Middle frontal gyrus (tissue), 1 donor: ENCODE measurements at regions not wholly inside any gene's neighbourhood (a gene's known extent, or its start where the extent isn't known, plus 50 kb on each side); places are given as distances from the start of the nearest gene placed in this dataset.
"Not testable (repeated sequence)": the region's sequence is repeated elsewhere in the genome, so short reads cannot be mapped to it uniquely, and the experiment has no call there.

Experiments
- DNase-seq: peaks from one replicate; pipeline ENCODE4 v3.0.0-alpha.2; 2015; ENCODE audit warnings: low spot score; ENCODE audit errors: extremely low spot score

- DNase-seq = no peak
Measured at GRCh38 chr2:186181625-186182024, 304.4 kb upstream of the ZC3H15 start.

DNA sequence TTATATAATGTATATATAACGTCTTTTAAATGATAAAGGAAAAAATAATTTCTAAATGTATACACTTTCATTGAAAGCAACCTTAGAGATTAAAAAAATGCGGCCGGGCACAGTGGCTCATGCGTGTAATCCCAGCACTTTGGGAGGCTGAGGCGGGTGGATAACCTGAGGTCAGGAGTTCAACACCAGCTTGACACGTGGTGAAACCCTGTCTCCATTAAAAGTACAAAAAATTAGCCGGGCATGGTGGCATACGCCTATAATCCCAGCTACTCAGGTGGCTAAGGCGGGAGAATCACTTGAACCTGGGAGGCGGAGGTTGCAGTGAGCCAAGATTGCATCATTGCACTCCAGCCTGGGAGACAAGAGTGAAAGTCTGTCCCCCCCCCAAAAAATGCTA is 303.7 kb upstream of the ZC3H15 start:
- DNase-seq = not testable (repeated sequence)

GRCh38 chr2:186183406-186183805 is 302.7 kb upstream of the ZC3H15 start:
- DNase-seq = no peak

DNA sequence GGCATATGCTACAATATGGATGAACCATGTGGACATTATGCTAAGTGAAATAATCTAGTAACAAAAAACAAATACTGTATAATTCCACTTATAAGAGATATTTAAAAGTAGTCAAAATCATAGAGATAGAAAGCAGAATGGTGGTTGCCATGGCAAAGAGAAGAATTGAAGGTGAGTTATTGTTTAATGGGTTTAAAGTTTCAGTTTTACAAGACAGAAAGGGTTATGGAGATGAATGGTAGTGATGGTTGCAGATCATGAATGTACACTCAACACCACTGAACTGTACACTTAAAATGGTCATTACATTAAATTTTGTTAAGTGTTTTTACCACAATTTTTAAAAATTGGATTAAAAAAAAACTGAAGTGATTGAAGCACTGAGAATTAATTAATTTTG is 298.2 kb upstream of the ZC3H15 start:
- DNase-seq = no peak

DNA sequence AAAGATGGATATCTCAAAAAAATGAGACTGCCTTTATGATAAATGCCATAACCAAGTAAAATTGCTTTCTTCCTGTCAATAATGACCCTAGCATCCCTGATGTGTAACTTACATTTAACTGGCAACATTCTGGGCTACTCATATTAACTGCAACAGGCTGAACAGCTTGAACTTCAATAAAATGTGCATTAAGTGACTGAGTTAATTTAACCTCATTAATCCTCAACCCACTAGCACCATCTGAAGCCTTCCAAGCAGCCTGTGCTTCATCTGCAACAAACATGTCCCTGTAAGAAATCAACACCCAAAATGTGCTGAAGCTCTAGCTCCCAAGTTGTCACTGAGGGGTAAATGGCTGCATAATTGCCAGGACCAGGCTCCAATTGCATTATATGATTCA is 296.2 kb upstream of the ZC3H15 start:
- DNase-seq = no peak

- no peak for DNase-seq
Measured at GRCh38 chr2:186195696-186196095, 290.4 kb upstream of the ZC3H15 start.

- DNase-seq = no peak
Measured at GRCh38 chr2:186197955-186198354, 288.1 kb upstream of the ZC3H15 start.

DNA sequence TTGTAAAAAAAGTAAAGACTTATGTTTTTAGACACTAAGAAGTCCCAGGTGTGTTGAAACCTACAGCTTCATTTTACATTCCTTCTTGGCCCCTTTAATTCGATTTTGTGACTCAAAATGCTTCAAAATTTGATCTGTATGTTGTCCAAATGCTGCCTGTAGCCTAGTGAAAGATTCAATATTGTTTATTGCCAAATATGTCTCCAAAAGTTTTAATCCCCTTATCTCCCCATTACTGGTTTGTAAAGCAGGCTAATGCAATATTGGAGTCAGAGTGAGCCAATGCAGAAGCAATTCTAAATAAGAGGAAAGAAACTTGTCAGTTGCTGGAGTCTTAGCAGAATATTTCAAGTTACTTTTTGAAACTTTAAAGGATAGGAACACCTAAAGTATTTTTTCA is 287.0 kb upstream of the ZC3H15 start:
- DNase-seq = no peak

DNA sequence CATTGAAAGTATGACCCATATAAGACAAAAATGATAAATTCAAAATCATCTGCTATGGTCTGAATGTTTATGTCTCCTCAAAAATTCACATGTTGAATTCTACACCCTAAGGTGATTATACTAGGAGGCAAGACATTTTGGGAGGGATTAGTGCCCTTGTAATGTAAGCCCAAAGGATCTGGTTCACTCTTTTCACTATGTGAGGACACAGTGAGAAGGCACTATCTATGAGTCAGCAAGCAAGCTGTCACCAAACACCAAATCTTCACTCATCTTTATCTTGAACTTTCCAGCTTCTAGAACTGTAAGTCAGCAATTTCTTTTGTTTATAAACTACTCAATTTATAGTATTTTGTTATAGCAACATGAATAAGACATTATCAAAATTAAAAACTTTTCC is 284.7 kb upstream of the ZC3H15 start:
- DNase-seq = no peak

- DNase-seq = no peak
Measured at GRCh38 chr2:186205254-186205911, 280.7 kb upstream of the ZC3H15 start.

GRCh38 chr2:186209532-186209931 is 276.5 kb upstream of the ZC3H15 start:
- DNase-seq = no peak

DNA sequence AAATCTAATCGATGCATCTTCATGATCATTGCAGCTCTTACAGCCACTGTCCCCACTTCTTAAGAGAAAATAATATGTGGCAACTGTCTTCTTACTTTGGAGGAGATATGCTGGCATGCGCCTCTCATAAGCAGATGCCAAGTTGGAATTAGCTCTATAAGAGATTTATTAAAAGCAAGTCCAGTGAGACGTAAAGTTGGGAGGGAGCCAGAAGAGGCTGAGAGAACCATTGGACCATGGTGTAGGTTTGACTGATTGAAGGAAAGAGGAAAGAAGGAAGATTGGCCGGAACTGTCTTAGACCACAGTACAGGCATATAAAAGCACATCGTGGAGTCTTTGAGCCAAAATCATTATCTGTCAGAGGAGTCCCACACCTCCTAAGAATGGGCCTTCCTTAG is 265.7 kb upstream of the ZC3H15 start:
- no peak for DNase-seq

- DNase-seq = no peak
Measured at GRCh38 chr2:186229265-186229664, 256.8 kb upstream of the ZC3H15 start.

GRCh38 chr2:186241874-186242273 is 244.2 kb upstream of the ZC3H15 start:
- DNase-seq = no peak

DNA sequence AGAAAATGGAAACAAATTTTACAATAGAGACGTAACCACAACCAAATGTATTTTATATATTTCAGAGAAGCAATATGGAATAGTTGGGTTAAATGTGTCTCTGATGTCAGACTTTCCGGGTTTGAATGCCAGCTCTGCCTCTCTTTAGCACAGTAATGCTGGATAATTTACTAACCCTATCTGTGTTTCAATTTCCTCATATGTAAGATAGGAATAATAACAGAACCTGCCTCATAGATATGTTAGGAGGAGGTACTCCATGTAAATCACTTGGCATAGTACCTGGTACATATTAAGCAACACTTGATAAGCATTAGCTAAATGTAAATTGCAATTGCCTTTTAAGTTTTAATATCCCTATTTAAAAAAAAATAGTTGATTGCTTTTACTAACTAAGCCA is 231.3 kb upstream of the ZC3H15 start:
- DNase-seq = no peak

DNA sequence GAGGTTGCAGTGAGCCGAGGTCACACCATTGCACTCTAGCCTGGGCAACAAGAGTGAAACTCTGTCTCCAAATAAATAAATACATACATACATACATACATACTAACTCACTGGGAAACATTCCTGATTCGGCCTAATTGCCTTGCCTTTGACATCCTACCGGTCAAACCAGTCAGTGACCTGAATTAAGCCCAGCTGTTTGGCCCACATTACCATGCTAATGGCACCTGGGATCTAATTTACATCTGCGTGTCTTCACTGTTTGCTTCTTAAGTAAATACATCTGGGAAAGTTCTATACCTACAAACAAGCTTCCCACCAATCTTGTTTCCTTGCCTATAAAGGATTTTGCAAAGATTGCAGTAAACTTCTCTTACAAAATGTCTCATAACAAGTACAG is 230.2 kb upstream of the ZC3H15 start:
- DNase-seq = no peak

GRCh38 chr2:186256540-186256939 is 229.5 kb upstream of the ZC3H15 start:
- DNase-seq = peak; percentile 39

DNA sequence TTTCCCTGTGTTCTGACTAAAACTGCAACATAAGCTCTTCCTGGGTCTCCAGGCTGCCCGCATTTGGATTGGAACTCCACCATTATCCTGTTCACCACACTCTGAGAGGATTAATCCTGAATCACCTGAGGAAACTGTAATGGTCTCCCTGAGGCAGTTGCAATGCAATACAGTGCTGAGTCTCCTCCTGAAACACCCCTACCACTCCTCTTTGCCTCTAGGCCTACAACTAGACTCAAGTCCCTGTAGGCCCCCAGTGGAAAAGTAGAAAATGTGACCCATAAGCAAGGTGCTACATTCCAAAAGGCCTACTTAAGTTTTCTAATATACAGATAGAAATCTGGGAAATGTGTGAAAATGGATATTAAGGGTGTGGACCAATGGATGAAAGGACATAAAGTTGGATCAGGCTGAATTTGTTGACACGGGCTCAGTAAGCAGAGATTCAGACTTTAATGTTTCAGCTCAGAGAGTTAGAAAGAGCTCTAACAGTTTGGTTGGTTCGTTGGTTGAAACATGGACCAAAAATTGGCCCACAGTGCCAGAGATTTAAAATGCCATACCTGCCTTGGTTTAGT is 222.3 kb upstream of the ZC3H15 start:
- no peak for DNase-seq

DNA sequence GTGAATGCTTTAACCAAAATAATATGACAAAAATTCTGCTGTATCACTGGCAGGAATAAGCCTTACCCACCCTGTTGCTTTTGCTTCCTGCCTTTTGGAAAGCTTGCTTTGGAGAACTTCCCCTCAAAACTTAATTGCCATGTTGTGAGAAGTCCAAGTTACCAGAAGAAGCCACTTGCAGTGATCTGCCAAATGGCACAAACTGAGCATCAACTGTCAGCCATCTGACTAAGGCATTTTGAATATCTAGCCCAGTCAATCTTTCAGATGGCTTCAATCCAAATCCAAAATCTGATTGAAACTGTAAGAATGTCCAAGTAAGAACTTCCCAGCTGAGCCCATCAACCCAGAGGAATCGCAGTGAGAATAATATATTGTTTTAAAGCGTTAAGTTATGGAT is 216.5 kb upstream of the ZC3H15 start:
- no peak for DNase-seq

DNA sequence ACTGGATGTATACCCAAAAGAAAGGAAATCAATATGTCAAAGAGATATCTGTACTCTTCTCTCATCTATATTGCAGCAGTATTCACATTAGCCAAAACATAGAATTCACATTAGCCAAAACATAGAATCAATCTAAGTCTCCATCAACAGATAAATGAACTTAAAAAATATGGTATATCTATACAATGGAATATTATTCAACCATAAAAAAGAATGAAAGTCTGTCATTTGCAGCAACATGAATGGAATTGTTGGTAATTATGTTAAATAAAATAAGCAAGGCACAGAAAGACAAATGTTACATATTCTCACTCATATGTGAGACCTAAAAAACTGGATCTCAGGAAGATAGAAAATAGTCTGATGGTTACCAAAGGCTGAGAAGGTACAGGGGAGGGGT is 212.1 kb upstream of the ZC3H15 start:
- no peak for DNase-seq

GRCh38 chr2:186274936-186275575 is 211.0 kb upstream of the ZC3H15 start:
- no peak for DNase-seq

DNA sequence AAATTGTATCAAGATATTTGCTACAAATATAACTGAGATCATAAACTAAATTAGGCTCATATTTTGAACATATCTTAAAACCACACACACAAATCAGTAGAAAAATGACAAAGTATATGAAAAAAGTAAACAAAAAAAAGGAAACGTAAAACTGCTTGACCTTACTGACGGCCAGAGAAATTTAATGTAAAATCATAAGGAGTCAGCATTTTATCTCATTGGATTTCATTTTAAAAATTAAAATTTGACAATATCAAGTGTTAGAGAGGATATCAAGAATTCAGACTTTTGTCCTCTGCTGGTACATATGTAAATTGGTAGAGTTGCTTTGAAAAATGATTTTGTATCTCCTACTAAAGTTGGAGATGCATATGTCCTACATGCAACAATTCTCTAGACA is 209.2 kb upstream of the ZC3H15 start:
- DNase-seq = no peak

GRCh38 chr2:186281726-186282125 is 204.3 kb upstream of the ZC3H15 start:
- DNase-seq = no peak
